Stimulated activated CD4-positive, alpha-beta T cell treated with anti-CD3 and anti-CD28 coated beads, Interleukin-2, amount 100 ng/mL, for 4 hours (primary cell): ENCODE measurements at regions not wholly inside any gene's neighbourhood (a gene's known extent, or its start where the extent isn't known, plus 50 kb on each side); places are given as distances from the start of the nearest gene placed in this dataset.

Source experiments
- DNase-seq: peaks from one replicate; pipeline ENCODE4 v3.0.0-alpha.2; 2020; ENCODE audit warnings: low read depth

- no peak for DNase-seq
Observed at GRCh38 chr20:52490711-52491430, 299.3 kb upstream of the ZFP64 start.

- no peak for DNase-seq
Observed at GRCh38 chr20:52484438-52484837, 292.9 kb upstream of the ZFP64 start.

- no peak for DNase-seq
Observed at GRCh38 chr20:52483382-52483781, 291.8 kb upstream of the ZFP64 start.

- DNase-seq, result no peak
Observed at GRCh38 chr20:52482044-52482443, 290.5 kb upstream of the ZFP64 start.

- no peak for DNase-seq
Observed at GRCh38 chr20:52481443-52481842, 289.9 kb upstream of the ZFP64 start.

- no peak for DNase-seq
Observed at GRCh38 chr20:52476074-52476750, 284.6 kb upstream of the ZFP64 start.

GRCh38 chr20:52473186-52473585, 281.6 kb upstream of the ZFP64 start:
- DNase-seq, result no peak

- no peak for DNase-seq
Observed at GRCh38 chr20:52470561-52470960, 279.0 kb upstream of the ZFP64 start.

- no peak for DNase-seq
Observed at GRCh38 chr20:52469128-52469527, 277.5 kb upstream of the ZFP64 start.

- DNase-seq, result no peak
Observed at GRCh38 chr20:52465991-52466390, 274.4 kb upstream of the ZFP64 start.

GRCh38 chr20:52461582-52461981, 270.0 kb upstream of the ZFP64 start:
- no peak for DNase-seq

- no peak for DNase-seq
Observed at GRCh38 chr20:52459150-52459549, 267.6 kb upstream of the ZFP64 start.

- DNase-seq, result no peak
Observed at GRCh38 chr20:52457826-52458225, 266.2 kb upstream of the ZFP64 start.

- DNase-seq, result no peak
Observed at GRCh38 chr20:52454660-52455059, 263.1 kb upstream of the ZFP64 start.

- DNase-seq, result no peak
Observed at GRCh38 chr20:52448513-52449232, 257.1 kb upstream of the ZFP64 start.

GRCh38 chr20:52447225-52447551, 255.6 kb upstream of the ZFP64 start:
- no peak for DNase-seq

- no peak for DNase-seq
Observed at GRCh38 chr20:52446421-52447224, 255.0 kb upstream of the ZFP64 start.

- no peak for DNase-seq
Observed at GRCh38 chr20:52444455-52444854, 252.9 kb upstream of the ZFP64 start.

- no peak for DNase-seq
Observed at GRCh38 chr20:52443874-52444273, 252.3 kb upstream of the ZFP64 start.

- no peak for DNase-seq
Observed at GRCh38 chr20:52441710-52442109, 250.1 kb upstream of the ZFP64 start.

GRCh38 chr20:52439375-52439774, 247.8 kb upstream of the ZFP64 start:
- no peak for DNase-seq

- DNase-seq, result no peak
Observed at GRCh38 chr20:52438326-52438963, 246.9 kb upstream of the ZFP64 start.
